A673 (cell line): ENCODE measurements at regions not wholly inside any gene's neighbourhood (a gene's known extent, or its start where the extent isn't known, plus 50 kb on each side); places are given as distances from the start of the nearest gene placed in this dataset.

ENCODE experiments used
- BruUV-seq: library from RNA; stranded (reverse); fragments of 400-500 nt; replicated peaks from 2 replicates; lab custom pipeline; 2021; lab: Mats Ljungman, UMichigan
- CTCF ChIA-PET: fragments of 300-600 bp; sonication (Branson Sonifier 250); formaldehyde crosslinking; loops from one replicate; lab custom pipeline; 2022; ENCODE audit warnings: antibody characterized with exemption; lab: Charles Lee
- POLR2A ChIA-PET: fragments of 300-600 bp; sonication (Branson Sonifier 250); formaldehyde crosslinking; loops from one replicate; lab custom pipeline; 2022; ENCODE audit warnings: antibody characterized with exemption; ENCODE audit not compliant: low non-redundant PET; lab: Charles Lee
- DNase-seq: peaks from one replicate; pipeline ENCODE4 v3.0.0-alpha.2; 2015; ENCODE audit warnings: low spot score
- H3K27ac ChIP-seq: fragments of 200-600 bp; sonication (generic); 2 replicates; pipeline ENCODE4 v1.5.1; 2016; ENCODE audit warnings: mixed run types, low read depth, mild to moderate bottlenecking, mixed read lengths, antibody characterized with exemption, low read length; ENCODE audit not compliant: poor library complexity, severe bottlenecking
- H3K27me3 ChIP-seq: fragments of 200-600 bp; sonication (generic); replicated peaks from 2 replicates; pipeline ENCODE4 v1.6.1; 2017; ENCODE audit warnings: mixed run types, low read depth, mild to moderate bottlenecking, mixed read lengths, antibody characterized with exemption, low read length; ENCODE audit not compliant: insufficient read depth, poor library complexity
- H3K36me3 ChIP-seq: fragments of 200-600 bp; sonication (generic); 2 replicates; pipeline ENCODE4 v1.6.1; 2016; ENCODE audit warnings: mixed run types, mild to moderate bottlenecking, mixed read lengths, antibody characterized with exemption, low read length; ENCODE audit not compliant: insufficient read depth, poor library complexity, severe bottlenecking
- H3K4me1 ChIP-seq: fragments of 200-600 bp; sonication (generic); 2 replicates; pipeline ENCODE4 v1.6.1; 2017; ENCODE audit warnings: mixed run types, mild to moderate bottlenecking, mixed read lengths, antibody characterized with exemption, low read length; ENCODE audit not compliant: insufficient read depth, poor library complexity, severe bottlenecking
- H3K4me3 ChIP-seq: fragments of 200-600 bp; sonication (generic); 2 replicates; pipeline ENCODE4 v1.5.1; 2016; ENCODE audit warnings: low read depth, mixed run types, mild to moderate bottlenecking, mixed read lengths, low read length; ENCODE audit not compliant: poor library complexity, severe bottlenecking
- H3K9me3 ChIP-seq: fragments of 200-600 bp; sonication (generic); 2 replicates; pipeline ENCODE4 v1.6.1; 2016; ENCODE audit warnings: mixed run types, low read depth, mild to moderate bottlenecking, mixed read lengths, antibody characterized with exemption, low read length; ENCODE audit not compliant: poor library complexity, severe bottlenecking
- CTCF ChIP-seq: fragments of 300-800, 200-600 bp; sonication (generic); conservative IDR thresholded peaks from 2 replicates; pipeline ENCODE4 v1.5.1; 2017; ENCODE audit warnings: low read depth, mild to moderate bottlenecking, antibody characterized with exemption, low read length, moderate library complexity, mixed read lengths
- EZH2 ChIP-seq: fragments of 200-600 bp; sonication (generic); IDR thresholded peaks from 2 replicates; pipeline ENCODE4 v1.6.1; 2017; ENCODE audit warnings: borderline replicate concordance, low read depth, mild to moderate bottlenecking, mixed read lengths, antibody characterized with exemption, low read length; ENCODE audit not compliant: poor library complexity, severe bottlenecking
- intact Hi-C: fragments of 100-400 bp; cut with micrococcal nuclease; formaldehyde crosslinking; loops from one replicate; pipeline ENCODE4 v1.10.0; 2022; ENCODE audit not compliant: unreplicated experiment

- H3K27me3 ChIP-seq, result peaks cover 6% of the 10 kb centered on the region
- intact Hi-C loops, result no loop called here
- ChIA-PET CTCF (no interaction called here), POLR2A (no interaction called here)
- H3K4me1 ChIP-seq, result no peaks in the 10 kb centered on the region
- H3K9me3 ChIP-seq, result no peaks in the 10 kb centered on the region
- H3K4me3 ChIP-seq, result no peak overlapping the region
- no peak for DNase-seq
- H3K27ac ChIP-seq, result no peak overlapping the region
- TF ChIP-seq EZH2 (no peak), CTCF (no peak)
- no peaks in the 10 kb centered on the region for H3K36me3 ChIP-seq
- no TSS peak for BruUV-seq
These were observed 83.9 kb upstream of the RPS6KA3 start for GRCh38 chrX:20350596-20350995.

- BruUV-seq, result no TSS peak
- ChIA-PET POLR2A (no interaction called here), CTCF (no interaction called here)
- H3K4me1 ChIP-seq, result no peaks in the 10 kb centered on the region
- no peak for TF ChIP-seq CTCF
- no peak for TF ChIP-seq EZH2
- peaks cover 6% of the 10 kb centered on the region for H3K27me3 ChIP-seq
- no peak overlapping the region for H3K27ac ChIP-seq
- H3K36me3 ChIP-seq, result no peaks in the 10 kb centered on the region
- H3K4me3 ChIP-seq, result no peak overlapping the region
- intact Hi-C loops, result no loop called here
- no peaks in the 10 kb centered on the region for H3K9me3 ChIP-seq
- no peak for DNase-seq
These were observed 81.4 kb upstream of the RPS6KA3 start for GRCh38 chrX:20348139-20348538.

GRCh38 chrX:20347481-20347880 lies 80.8 kb upstream of the RPS6KA3 start:
- peaks cover 6% of the 10 kb centered on the region for H3K27me3 ChIP-seq
- H3K9me3 ChIP-seq, result no peaks in the 10 kb centered on the region
- intact Hi-C loops, result no loop called here
- TF ChIP-seq CTCF (no peak), EZH2 (no peak)
- CTCF ChIA-PET, result no interaction called here
- no peak overlapping the region for H3K27ac ChIP-seq
- no peak for DNase-seq
- no peaks in the 10 kb centered on the region for H3K4me1 ChIP-seq
- no TSS peak for BruUV-seq
- POLR2A ChIA-PET, result interaction anchor here (0.6 kb wide), 1 partner anchor 665 kb away, joined by 14 read pairs; no protein-coding TSS in a partner anchor
- no peaks in the 10 kb centered on the region for H3K36me3 ChIP-seq
- no peak overlapping the region for H3K4me3 ChIP-seq
